WTC11 (cell line): ENCODE measurements at regions not wholly inside any gene's neighbourhood (a gene's known extent, or its start where the extent isn't known, plus 50 kb on each side); places are given as distances from the start of the nearest gene placed in this dataset.

Experiments
- ATAC-seq: fragments of 200-7000 bp; cut with Tn5 transposase; 2 replicates; pipeline ENCODE4 v1.10.0; 2021; ENCODE audit warnings: mild to moderate bottlenecking, moderate library complexity
- CTCF ChIA-PET: fragments of 300-600 bp; sonication (Branson Sonifier 250); formaldehyde crosslinking; loops from one replicate; lab custom pipeline; 2021; ENCODE audit warnings: antibody characterized with exemption; lab: Charles Lee
- POLR2A ChIA-PET: fragments of 350-600 bp; sonication (Branson Sonifier 250); formaldehyde crosslinking; loops from one replicate; lab custom pipeline; 2021; ENCODE audit warnings: antibody characterized with exemption; lab: Charles Lee
- DNase-seq: peaks from one replicate; pipeline ENCODE4 v3.0.0; 2021; ENCODE audit warnings: low spot score
- H3K27ac Mint-ChIP-seq: 2 replicates; pipeline ENCODE4 v1.8.0; 2021; ENCODE audit warnings: mixed read lengths
- H3K27me3 Mint-ChIP-seq: 2 replicates; pipeline ENCODE4 v1.8.0; 2021; ENCODE audit warnings: low read depth, mild to moderate bottlenecking, moderate library complexity, mixed read lengths
- H3K36me3 Mint-ChIP-seq: 2 replicates; pipeline ENCODE4 v1.8.0; 2021; ENCODE audit warnings: mixed read lengths
- H3K4me1 Mint-ChIP-seq: 2 replicates; pipeline ENCODE4 v1.8.0; 2022; ENCODE audit warnings: mixed read lengths
- H3K4me3 Mint-ChIP-seq: 2 replicates; pipeline ENCODE4 v1.8.0; 2021; ENCODE audit warnings: mild to moderate bottlenecking, moderate library complexity, mixed read lengths
- H3K9me3 Mint-ChIP-seq: 2 replicates; pipeline ENCODE4 v1.8.0; 2021; ENCODE audit warnings: mixed read lengths
- CREM ChIP-seq: sonication (generic); formaldehyde crosslinking; IDR thresholded peaks from 2 replicates; pipeline ENCODE4 v1.8.1; 2022; ENCODE audit warnings: mild to moderate bottlenecking, missing genetic modification reagents, moderate library complexity
- E2F5 ChIP-seq: sonication (generic); formaldehyde crosslinking; IDR thresholded peaks from 2 replicates; pipeline ENCODE4 v1.8.1; 2022; ENCODE audit warnings: mild to moderate bottlenecking, moderate library complexity, missing genetic modification reagents
- ELF4 ChIP-seq: sonication (generic); formaldehyde crosslinking; IDR thresholded peaks from 2 replicates; pipeline ENCODE4 v1.8.1; 2022; ENCODE audit warnings: low read depth, mild to moderate bottlenecking, moderate library complexity, missing genetic modification reagents
- FOXJ3 ChIP-seq: sonication (generic); formaldehyde crosslinking; IDR thresholded peaks from 2 replicates; pipeline ENCODE4 v1.9.0; 2021; ENCODE audit warnings: missing genetic modification reagents, mild to moderate bottlenecking, borderline replicate concordance
- GTF2I ChIP-seq: fragments of 250-450 bp; sonication (Bioruptor Pico); conservative IDR thresholded peaks from 2 replicates; pipeline ENCODE4 v1.4.0; 2021; ENCODE audit warnings: mild to moderate bottlenecking
- JAZF1 ChIP-seq: fragments of 250-450 bp; sonication (Bioruptor Pico); IDR thresholded peaks from 2 replicates; pipeline ENCODE4 v1.9.0; 2021; ENCODE audit warnings: moderate library complexity, mild to moderate bottlenecking, inconsistent platforms
- JUN ChIP-seq: sonication (generic); formaldehyde crosslinking; IDR thresholded peaks from 2 replicates; pipeline ENCODE4 v1.8.0; 2023; ENCODE audit warnings: mild to moderate bottlenecking, missing genetic modification reagents
- KAT7 ChIP-seq: sonication (generic); formaldehyde crosslinking; IDR thresholded peaks from 2 replicates; pipeline ENCODE4 v1.8.1; 2023; ENCODE audit warnings: missing genetic modification reagents, mild to moderate bottlenecking, borderline replicate concordance
- NR2C2 ChIP-seq: sonication (generic); formaldehyde crosslinking; IDR thresholded peaks from 2 replicates; pipeline ENCODE4 v1.8.0; 2022; ENCODE audit warnings: mild to moderate bottlenecking, missing genetic modification reagents
- PRRX2 ChIP-seq: fragments of 250-450 bp; sonication (Bioruptor Pico); IDR thresholded peaks from 2 replicates; pipeline ENCODE4 v1.8.0; 2021; ENCODE audit warnings: mild to moderate bottlenecking
- TCF7 ChIP-seq: sonication (generic); formaldehyde crosslinking; IDR thresholded peaks from 2 replicates; pipeline ENCODE4 v1.8.0; 2022; ENCODE audit warnings: mild to moderate bottlenecking, low read depth, missing genetic modification reagents, moderate library complexity
- TEAD4 ChIP-seq: sonication (generic); formaldehyde crosslinking; IDR thresholded peaks from 2 replicates; pipeline ENCODE4 v1.8.0; 2022; ENCODE audit warnings: mild to moderate bottlenecking, missing genetic modification reagents
- ZNF219 ChIP-seq: sonication (generic); formaldehyde crosslinking; IDR thresholded peaks from 2 replicates; pipeline ENCODE4 v1.8.0; 2023; ENCODE audit warnings: missing genetic modification reagents, mild to moderate bottlenecking, borderline replicate concordance
- ZNF281 ChIP-seq: sonication (generic); formaldehyde crosslinking; IDR thresholded peaks from 2 replicates; pipeline ENCODE4 v1.8.0; 2023; ENCODE audit warnings: mild to moderate bottlenecking, missing genetic modification reagents
- ZNF317 ChIP-seq: sonication (generic); formaldehyde crosslinking; IDR thresholded peaks from 2 replicates; pipeline ENCODE4 v1.8.1; 2023; ENCODE audit warnings: low read depth, mild to moderate bottlenecking, moderate library complexity, missing genetic modification reagents, borderline replicate concordance
- ZNF671 ChIP-seq: fragments of 250-450 bp; sonication (Bioruptor Pico); IDR thresholded peaks from 2 replicates; pipeline ENCODE4 v1.8.0; 2021; ENCODE audit warnings: mild to moderate bottlenecking
- TF ChIP-seq, protein P1 (sequence below): fragments of 250-450 bp; sonication (Bioruptor Pico); IDR thresholded peaks from 2 replicates; pipeline ENCODE4 v1.8.0; 2021; ENCODE audit warnings: mild to moderate bottlenecking
- TF ChIP-seq, protein P2 (sequence below): sonication (generic); formaldehyde crosslinking; IDR thresholded peaks from 2 replicates; pipeline ENCODE4 v1.8.1; 2023; ENCODE audit warnings: mild to moderate bottlenecking, missing genetic modification reagents, moderate library complexity
- TF ChIP-seq, protein P3 (sequence below): fragments of 250-450 bp; sonication (Bioruptor Pico); IDR thresholded peaks from 2 replicates; pipeline ENCODE4 v2.1.2; 2022; ENCODE audit warnings: mild to moderate bottlenecking, moderate library complexity
- TF ChIP-seq, protein P4 (sequence below): sonication (generic); formaldehyde crosslinking; IDR thresholded peaks from 2 replicates; pipeline ENCODE4 v1.8.1; 2022; ENCODE audit warnings: low read depth, mild to moderate bottlenecking, moderate library complexity, missing genetic modification reagents, borderline replicate concordance
- TF ChIP-seq, protein P5 (sequence below): sonication (generic); formaldehyde crosslinking; IDR thresholded peaks from 2 replicates; pipeline ENCODE4 v1.8.0; 2022; ENCODE audit warnings: mild to moderate bottlenecking, missing genetic modification reagents
- TF ChIP-seq, protein P6 (sequence below): fragments of 250-450 bp; sonication (Bioruptor Pico); conservative IDR thresholded peaks from 2 replicates; pipeline ENCODE4 v1.9.0; 2021; ENCODE audit warnings: mild to moderate bottlenecking

- Mint-ChIP-seq H3K36me3 (no peaks in the 10 kb centered on the region), H3K4me3 (no peak overlapping the region), H3K27ac (no peak overlapping the region), H3K27me3 (no peaks in the 10 kb centered on the region), H3K9me3 (peaks cover 4% of the 10 kb centered on the region), H3K4me1 (peaks cover 5% of the 10 kb centered on the region)
- POLR2A ChIA-PET, result no interaction called here
- CTCF ChIA-PET, result no interaction called here
- TF ChIP-seq, protein P1, sequence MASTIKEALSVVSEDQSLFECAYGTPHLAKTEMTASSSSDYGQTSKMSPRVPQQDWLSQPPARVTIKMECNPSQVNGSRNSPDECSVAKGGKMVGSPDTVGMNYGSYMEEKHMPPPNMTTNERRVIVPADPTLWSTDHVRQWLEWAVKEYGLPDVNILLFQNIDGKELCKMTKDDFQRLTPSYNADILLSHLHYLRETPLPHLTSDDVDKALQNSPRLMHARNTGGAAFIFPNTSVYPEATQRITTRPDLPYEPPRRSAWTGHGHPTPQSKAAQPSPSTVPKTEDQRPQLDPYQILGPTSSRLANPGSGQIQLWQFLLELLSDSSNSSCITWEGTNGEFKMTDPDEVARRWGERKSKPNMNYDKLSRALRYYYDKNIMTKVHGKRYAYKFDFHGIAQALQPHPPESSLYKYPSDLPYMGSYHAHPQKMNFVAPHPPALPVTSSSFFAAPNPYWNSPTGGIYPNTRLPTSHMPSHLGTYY (CRISPR knock-in tag), result no peak
- TF ChIP-seq JAZF1 (CRISPR knock-in tag) (no peak), CREM (CRISPR knock-in tag) (no peak), TEAD4 (no peak), TCF7 (CRISPR knock-in tag) (no peak), ZNF219 (no peak), KAT7 (no peak), ZNF671 (CRISPR knock-in tag) (no peak), FOXJ3 (CRISPR knock-in tag) (no peak), PRRX2 (CRISPR knock-in tag) (no peak), JUN (CRISPR knock-in tag) (no peak), ZNF317 (CRISPR knock-in tag) (no peak)
- TF ChIP-seq, protein P2, sequence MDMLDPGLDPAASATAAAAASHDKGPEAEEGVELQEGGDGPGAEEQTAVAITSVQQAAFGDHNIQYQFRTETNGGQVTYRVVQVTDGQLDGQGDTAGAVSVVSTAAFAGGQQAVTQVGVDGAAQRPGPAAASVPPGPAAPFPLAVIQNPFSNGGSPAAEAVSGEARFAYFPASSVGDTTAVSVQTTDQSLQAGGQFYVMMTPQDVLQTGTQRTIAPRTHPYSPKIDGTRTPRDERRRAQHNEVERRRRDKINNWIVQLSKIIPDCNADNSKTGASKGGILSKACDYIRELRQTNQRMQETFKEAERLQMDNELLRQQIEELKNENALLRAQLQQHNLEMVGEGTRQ, result no peak
- TF ChIP-seq, protein P3, sequence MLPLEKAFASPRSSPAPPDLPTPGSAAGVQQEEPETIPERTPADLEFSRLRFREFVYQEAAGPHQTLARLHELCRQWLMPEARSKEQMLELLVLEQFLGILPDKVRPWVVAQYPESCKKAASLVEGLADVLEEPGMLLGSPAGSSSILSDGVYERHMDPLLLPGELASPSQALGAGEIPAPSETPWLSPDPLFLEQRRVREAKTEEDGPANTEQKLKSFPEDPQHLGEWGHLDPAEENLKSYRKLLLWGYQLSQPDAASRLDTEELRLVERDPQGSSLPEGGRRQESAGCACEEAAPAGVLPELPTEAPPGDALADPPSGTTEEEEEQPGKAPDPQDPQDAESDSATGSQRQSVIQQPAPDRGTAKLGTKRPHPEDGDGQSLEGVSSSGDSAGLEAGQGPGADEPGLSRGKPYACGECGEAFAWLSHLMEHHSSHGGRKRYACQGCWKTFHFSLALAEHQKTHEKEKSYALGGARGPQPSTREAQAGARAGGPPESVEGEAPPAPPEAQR, result no peak
- TF ChIP-seq, protein P4, sequence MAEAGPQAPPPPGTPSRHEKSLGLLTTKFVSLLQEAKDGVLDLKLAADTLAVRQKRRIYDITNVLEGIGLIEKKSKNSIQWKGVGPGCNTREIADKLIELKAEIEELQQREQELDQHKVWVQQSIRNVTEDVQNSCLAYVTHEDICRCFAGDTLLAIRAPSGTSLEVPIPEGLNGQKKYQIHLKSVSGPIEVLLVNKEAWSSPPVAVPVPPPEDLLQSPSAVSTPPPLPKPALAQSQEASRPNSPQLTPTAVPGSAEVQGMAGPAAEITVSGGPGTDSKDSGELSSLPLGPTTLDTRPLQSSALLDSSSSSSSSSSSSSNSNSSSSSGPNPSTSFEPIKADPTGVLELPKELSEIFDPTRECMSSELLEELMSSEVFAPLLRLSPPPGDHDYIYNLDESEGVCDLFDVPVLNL, result no peak
- ATAC-seq, result no peak
- no peak for DNase-seq
Observed at GRCh38 chr3:31422237-31422636, 110.5 kb upstream of the STT3B start.

DNA sequence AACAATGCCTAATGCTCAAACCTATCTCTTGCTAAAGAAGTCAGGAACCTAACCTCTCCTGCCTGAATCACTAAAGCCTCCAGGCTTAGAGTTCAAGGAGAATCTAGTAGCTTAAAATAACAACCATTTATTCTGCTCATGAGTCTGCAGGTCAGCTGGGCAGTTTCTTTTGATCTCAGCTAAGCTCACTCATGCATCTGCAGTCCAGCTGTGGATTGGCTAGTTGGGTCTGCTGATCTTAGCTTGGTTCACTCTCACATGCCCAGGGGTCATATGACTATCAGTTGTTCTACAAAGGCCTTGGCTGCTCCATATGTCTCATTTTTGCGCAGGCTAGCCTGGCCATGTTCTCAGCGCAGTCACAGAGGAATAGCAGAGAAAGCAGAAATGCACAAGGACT, 109.2 kb upstream of the STT3B start:
- Mint-ChIP-seq H3K36me3 (no peaks in the 10 kb centered on the region), H3K27me3 (no peaks in the 10 kb centered on the region), H3K9me3 (peaks cover 2% of the 10 kb centered on the region), H3K4me1 (peaks cover 5% of the 10 kb centered on the region), H3K27ac (no peak overlapping the region), H3K4me3 (no peak overlapping the region)
- ATAC-seq (peak; percentile 39; the same call in 1 of the 2 replicates), DNase-seq (no peak)
- ChIA-PET POLR2A (no interaction called here), CTCF (no interaction called here)
- TF ChIP-seq NR2C2 (CRISPR knock-in tag) (no peak), TCF7 (CRISPR knock-in tag) (no peak), ZNF281 (CRISPR knock-in tag) (no peak), ELF4 (CRISPR knock-in tag) (no peak), GTF2I (CRISPR knock-in tag) (no peak), E2F5 (CRISPR knock-in tag) (no peak)
- TF ChIP-seq, protein P5, sequence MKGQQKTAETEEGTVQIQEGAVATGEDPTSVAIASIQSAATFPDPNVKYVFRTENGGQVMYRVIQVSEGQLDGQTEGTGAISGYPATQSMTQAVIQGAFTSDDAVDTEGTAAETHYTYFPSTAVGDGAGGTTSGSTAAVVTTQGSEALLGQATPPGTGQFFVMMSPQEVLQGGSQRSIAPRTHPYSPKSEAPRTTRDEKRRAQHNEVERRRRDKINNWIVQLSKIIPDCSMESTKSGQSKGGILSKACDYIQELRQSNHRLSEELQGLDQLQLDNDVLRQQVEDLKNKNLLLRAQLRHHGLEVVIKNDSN, result no peak
- TF ChIP-seq, protein P6, sequence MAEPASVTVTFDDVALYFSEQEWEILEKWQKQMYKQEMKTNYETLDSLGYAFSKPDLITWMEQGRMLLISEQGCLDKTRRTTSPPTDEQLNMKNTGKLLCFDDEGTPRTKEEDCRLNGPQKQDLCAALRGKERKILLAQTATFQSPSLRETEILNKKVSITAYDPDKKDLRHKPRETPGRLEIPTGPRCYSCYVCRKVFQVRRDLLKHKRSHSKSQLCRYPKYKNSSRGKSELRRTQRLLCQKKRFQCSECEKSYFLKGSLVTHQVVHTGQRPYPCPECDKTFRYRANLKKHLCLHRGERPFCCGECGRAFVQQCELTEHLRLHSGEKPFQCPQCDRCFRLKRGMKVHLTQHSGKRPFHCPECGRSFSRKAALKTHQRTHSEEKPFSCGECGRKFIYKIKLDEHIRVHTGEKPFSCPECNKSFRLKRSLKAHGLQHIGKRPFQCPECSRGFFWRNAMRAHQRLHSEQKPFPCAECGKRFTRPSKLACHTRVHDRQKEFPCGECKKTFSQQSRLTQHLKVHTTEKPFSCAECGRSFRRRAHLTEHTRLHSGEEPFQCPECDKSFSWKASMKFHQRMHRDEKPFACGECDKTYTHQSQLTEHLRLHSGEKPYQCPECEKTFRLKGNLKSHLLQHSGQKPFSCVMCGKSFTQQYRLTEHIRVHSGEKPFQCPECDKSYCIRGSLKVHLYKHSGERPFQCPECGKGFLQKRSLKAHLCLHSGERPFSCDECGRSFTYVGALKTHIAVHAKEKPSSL (CRISPR knock-in tag), result no peak
